ENCODE measurements at regions not wholly inside any gene's neighbourhood (a gene's known extent, or its start where the extent isn't known, plus 50 kb on each side); places are given as distances from the start of the nearest gene placed in this dataset.

DNA sequence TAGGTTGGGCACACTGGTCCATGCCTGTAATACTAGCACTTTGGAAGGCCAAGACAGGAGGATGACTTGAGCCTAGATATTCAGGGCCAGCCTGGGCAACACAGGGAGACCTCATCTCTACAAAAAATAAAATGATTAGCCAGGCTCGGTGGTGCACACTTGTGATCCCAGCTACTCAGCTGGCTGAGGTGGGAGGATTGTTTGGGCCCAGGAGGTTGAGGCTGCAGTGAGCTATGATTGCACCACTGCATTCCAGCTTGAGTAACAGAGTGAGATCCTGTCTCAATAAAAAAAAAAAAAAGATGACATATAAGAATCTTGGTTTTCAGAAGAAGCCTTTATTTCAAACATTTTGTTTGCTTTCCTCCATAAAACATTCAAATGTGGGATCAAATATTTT, 178.0 kb downstream of the LIG4 start:
- Histone ChIP-seq H4K20me1 (ENCODE audit: insufficient read depth, low read length) (no peaks in the 10 kb centered on the region), H3K79me2 (ENCODE audit: insufficient read depth, low read length) (no peaks in the 10 kb centered on the region), H3K27me3 (ENCODE audit: insufficient read depth, low read length) (no peaks in the 10 kb centered on the region), H3K4me2 (ENCODE audit: low read length) (no peak overlapping the region), H2AFZ (ENCODE audit: low read depth, low read length) (no peak overlapping the region), H3K36me3 (ENCODE audit: insufficient read depth, low read length) (no peaks in the 10 kb centered on the region), H3K4me1 (ENCODE audit: insufficient read depth, low read length) (no peaks in the 10 kb centered on the region), H3K27ac (ENCODE audit: low read depth, low read length) (no peak overlapping the region), H3K9ac (ENCODE audit: low read length) (no peak overlapping the region), H3K9me3 (ENCODE audit: insufficient read depth, low read depth, low read length) (no peaks in the 10 kb centered on the region), H3K4me3 (ENCODE audit: insufficient read depth, low read depth, low read length) (no peak overlapping the region)
- TF ChIP-seq EZH2 (IDR thresholded peaks at IDR 0.05; ENCODE audit: insufficient read depth, low read length), result no peak
- TF ChIP-seq, protein P1, sequence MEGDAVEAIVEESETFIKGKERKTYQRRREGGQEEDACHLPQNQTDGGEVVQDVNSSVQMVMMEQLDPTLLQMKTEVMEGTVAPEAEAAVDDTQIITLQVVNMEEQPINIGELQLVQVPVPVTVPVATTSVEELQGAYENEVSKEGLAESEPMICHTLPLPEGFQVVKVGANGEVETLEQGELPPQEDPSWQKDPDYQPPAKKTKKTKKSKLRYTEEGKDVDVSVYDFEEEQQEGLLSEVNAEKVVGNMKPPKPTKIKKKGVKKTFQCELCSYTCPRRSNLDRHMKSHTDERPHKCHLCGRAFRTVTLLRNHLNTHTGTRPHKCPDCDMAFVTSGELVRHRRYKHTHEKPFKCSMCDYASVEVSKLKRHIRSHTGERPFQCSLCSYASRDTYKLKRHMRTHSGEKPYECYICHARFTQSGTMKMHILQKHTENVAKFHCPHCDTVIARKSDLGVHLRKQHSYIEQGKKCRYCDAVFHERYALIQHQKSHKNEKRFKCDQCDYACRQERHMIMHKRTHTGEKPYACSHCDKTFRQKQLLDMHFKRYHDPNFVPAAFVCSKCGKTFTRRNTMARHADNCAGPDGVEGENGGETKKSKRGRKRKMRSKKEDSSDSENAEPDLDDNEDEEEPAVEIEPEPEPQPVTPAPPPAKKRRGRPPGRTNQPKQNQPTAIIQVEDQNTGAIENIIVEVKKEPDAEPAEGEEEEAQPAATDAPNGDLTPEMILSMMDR (IDR thresholded peaks at IDR 0.05; ENCODE audit: insufficient read depth, low read depth, low read length), result no peak
- Mint-ChIP-seq H3K4me3 (ENCODE audit: unreplicated experiment) (no peak overlapping the region), H3K4me1 (ENCODE audit: low read depth, unreplicated experiment) (no peaks in the 10 kb centered on the region), H3K27ac (ENCODE audit: unreplicated experiment) (no peak overlapping the region), H3K27me3 (ENCODE audit: low read depth, unreplicated experiment) (no peaks in the 10 kb centered on the region), H3K9me3 (ENCODE audit: unreplicated experiment) (peaks cover 2% of the 10 kb centered on the region), H3K36me3 (ENCODE audit: low read depth, unreplicated experiment) (no peaks in the 10 kb centered on the region)
- DNase-seq (ENCODE audit: low read depth), result no peak
- no peak for FAIRE-seq

DNA sequence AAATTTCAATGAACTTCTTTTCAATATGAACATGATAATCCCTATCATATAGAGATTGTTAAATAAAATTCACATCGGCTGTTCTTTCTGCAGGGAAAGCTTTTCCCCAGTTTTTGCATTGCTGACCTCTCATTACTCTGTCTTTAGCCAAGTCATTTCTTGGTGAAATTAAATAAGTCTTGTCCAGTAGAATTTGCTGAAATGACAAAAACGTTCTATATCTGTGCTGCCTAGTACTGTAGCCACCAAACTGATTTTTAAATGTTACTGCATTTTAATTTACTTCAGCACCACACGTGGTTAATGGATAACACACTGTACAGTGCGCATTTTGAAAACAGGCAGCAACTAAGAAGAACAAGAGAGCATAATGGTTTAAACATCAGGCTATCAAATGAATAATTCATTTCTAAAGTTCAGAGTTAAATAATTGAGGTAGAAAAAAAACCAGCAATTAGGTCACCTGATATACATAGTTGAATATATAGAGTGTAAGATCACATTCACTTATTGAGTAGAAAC, 178.9 kb downstream of the LIG4 start:
- H3K4me3 ChIP-seq (ENCODE audit: insufficient read depth, low read depth, low read length), result no peak overlapping the region
- H3K79me2 ChIP-seq (ENCODE audit: insufficient read depth, low read length), result no peaks in the 10 kb centered on the region
- no peak overlapping the region for H3K27ac Mint-ChIP-seq (ENCODE audit: unreplicated experiment)
- no peak overlapping the region for H3K27ac ChIP-seq (ENCODE audit: low read depth, low read length)
- TF ChIP-seq EZH2 (IDR thresholded peaks at IDR 0.05; ENCODE audit: insufficient read depth, low read length), result no peak
- TF ChIP-seq, protein P1 (IDR thresholded peaks at IDR 0.05; ENCODE audit: insufficient read depth, low read depth, low read length), result no peak
- H2AFZ ChIP-seq (ENCODE audit: low read depth, low read length), result no peak overlapping the region
- no peaks in the 10 kb centered on the region for H4K20me1 ChIP-seq (ENCODE audit: insufficient read depth, low read length)
- no peaks in the 10 kb centered on the region for H3K36me3 Mint-ChIP-seq (ENCODE audit: low read depth, unreplicated experiment)
- H3K27me3 ChIP-seq (ENCODE audit: insufficient read depth, low read length), result no peaks in the 10 kb centered on the region
- H3K9me3 ChIP-seq (ENCODE audit: insufficient read depth, low read depth, low read length), result no peaks in the 10 kb centered on the region
- DNase-seq (ENCODE audit: low read depth) (no peak), FAIRE-seq (no peak)
- H3K9ac ChIP-seq (ENCODE audit: low read length), result no peak overlapping the region
- H3K4me1 Mint-ChIP-seq (ENCODE audit: low read depth, unreplicated experiment), result no peaks in the 10 kb centered on the region
- H3K27me3 Mint-ChIP-seq (ENCODE audit: low read depth, unreplicated experiment), result no peaks in the 10 kb centered on the region
- no peak overlapping the region for H3K4me3 Mint-ChIP-seq (ENCODE audit: unreplicated experiment)
- peaks cover 2% of the 10 kb centered on the region for H3K9me3 Mint-ChIP-seq (ENCODE audit: unreplicated experiment)
- no peak overlapping the region for H3K4me2 ChIP-seq (ENCODE audit: low read length)
- H3K4me1 ChIP-seq (ENCODE audit: insufficient read depth, low read length), result no peaks in the 10 kb centered on the region
- no peaks in the 10 kb centered on the region for H3K36me3 ChIP-seq (ENCODE audit: insufficient read depth, low read length)

DNA sequence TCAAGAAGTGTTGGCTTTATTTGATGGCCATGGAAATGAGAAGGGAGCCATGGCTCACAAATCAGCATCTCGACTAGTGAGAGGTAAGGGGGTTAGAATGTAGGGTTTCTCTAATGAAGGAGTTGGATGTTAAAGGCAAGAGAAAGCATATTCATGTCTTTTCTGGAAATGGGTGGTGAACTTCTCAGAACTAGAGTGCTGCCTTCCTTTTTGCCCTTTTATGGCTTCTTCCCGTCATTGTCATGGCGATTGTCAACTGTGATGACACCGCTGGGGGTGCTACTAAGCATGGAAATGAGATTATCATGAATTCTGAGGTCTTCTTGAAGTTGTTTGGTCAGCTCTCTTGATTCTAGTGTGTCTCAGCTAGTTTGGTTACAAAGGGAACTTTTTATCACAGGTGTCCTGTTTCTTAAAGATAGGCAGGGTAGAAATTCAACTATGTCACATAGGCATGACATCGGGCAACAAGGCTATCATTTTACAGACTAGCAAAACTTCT, 180.4 kb downstream of the LIG4 start:
- Mint-ChIP-seq H3K9me3 (ENCODE audit: unreplicated experiment) (no peaks in the 10 kb centered on the region), H3K4me3 (ENCODE audit: unreplicated experiment) (no peak overlapping the region), H3K27ac (ENCODE audit: unreplicated experiment) (no peak overlapping the region), H3K27me3 (ENCODE audit: low read depth, unreplicated experiment) (no peaks in the 10 kb centered on the region), H3K36me3 (ENCODE audit: low read depth, unreplicated experiment) (no peaks in the 10 kb centered on the region), H3K4me1 (ENCODE audit: low read depth, unreplicated experiment) (no peaks in the 10 kb centered on the region)
- H3K27ac ChIP-seq (ENCODE audit: low read depth, low read length), result no peak overlapping the region
- no peak overlapping the region for H3K9ac ChIP-seq (ENCODE audit: low read length)
- no peak overlapping the region for H3K4me3 ChIP-seq (ENCODE audit: insufficient read depth, low read depth, low read length)
- TF ChIP-seq, protein P1 (IDR thresholded peaks at IDR 0.05; ENCODE audit: insufficient read depth, low read depth, low read length), result no peak
- TF ChIP-seq EZH2 (IDR thresholded peaks at IDR 0.05; ENCODE audit: insufficient read depth, low read length), result no peak
- H3K36me3 ChIP-seq (ENCODE audit: insufficient read depth, low read length), result no peaks in the 10 kb centered on the region
- FAIRE-seq, result no peak
- no peak for DNase-seq (ENCODE audit: low read depth)
- H3K9me3 ChIP-seq (ENCODE audit: insufficient read depth, low read depth, low read length), result no peaks in the 10 kb centered on the region
- H3K27me3 ChIP-seq (ENCODE audit: insufficient read depth, low read length), result no peaks in the 10 kb centered on the region
- no peaks in the 10 kb centered on the region for H3K79me2 ChIP-seq (ENCODE audit: insufficient read depth, low read length)
- no peaks in the 10 kb centered on the region for H4K20me1 ChIP-seq (ENCODE audit: insufficient read depth, low read length)
- no peak overlapping the region for H2AFZ ChIP-seq (ENCODE audit: low read depth, low read length)
- no peaks in the 10 kb centered on the region for H3K4me1 ChIP-seq (ENCODE audit: insufficient read depth, low read length)
- no peak overlapping the region for H3K4me2 ChIP-seq (ENCODE audit: low read length)

Data from astrocyte (in vitro differentiated cells and primary cell).